T-helper 2 cell treated with Interferon-gamma antibody and Interleukin-4, amounts not matched to agents 5 μg/mL and 100 μg/mL, for 36 hours (primary cell): ENCODE measurements at regions not wholly inside any gene's neighbourhood (a gene's known extent, or its start where the extent isn't known, plus 50 kb on each side); places are given as distances from the start of the nearest gene placed in this dataset.

ENCODE experiments used
- DNase-seq: peaks from one replicate; pipeline ENCODE4 v3.0.0; 2021; ENCODE audit warnings: low spot score
- H3K27ac Mint-ChIP-seq: one replicate; pipeline ENCODE4 v1.8.0; 2021; ENCODE audit warnings: mild to moderate bottlenecking, mixed read lengths
- H3K27me3 Mint-ChIP-seq: one replicate; pipeline ENCODE4 v1.8.0; 2021; ENCODE audit warnings: low read depth, mixed read lengths
- H3K36me3 Mint-ChIP-seq: one replicate; pipeline ENCODE4 v1.8.0; 2021; ENCODE audit warnings: low read depth, mixed read lengths
- H3K4me1 Mint-ChIP-seq: one replicate; pipeline ENCODE4 v1.8.0; 2021; ENCODE audit warnings: low read depth, mixed read lengths
- H3K4me3 Mint-ChIP-seq: one replicate; pipeline ENCODE4 v1.8.0; 2022; ENCODE audit warnings: mild to moderate bottlenecking, moderate library complexity, mixed read lengths
- H3K9me3 Mint-ChIP-seq: one replicate; pipeline ENCODE4 v1.8.0; 2021; ENCODE audit warnings: mixed read lengths

- Mint-ChIP-seq H3K27me3 (no peaks in the 10 kb centered on the region), H3K9me3 (peaks cover 20% of the 10 kb centered on the region), H3K4me3 (no peak overlapping the region), H3K36me3 (no peaks in the 10 kb centered on the region), H3K27ac (no peak overlapping the region), H3K4me1 (no peaks in the 10 kb centered on the region)
- no peak for DNase-seq
These were observed 843.9 kb upstream of the TMEM132C start for GRCh38 chr12:127422935-127423566.

- no peaks in the 10 kb centered on the region for H3K27me3 Mint-ChIP-seq
These were observed 841.5 kb upstream of the TMEM132C start for GRCh38 chr12:127425474-127425873.

GRCh38 chr12:127428420-127428819 is 838.5 kb upstream of the TMEM132C start:
- no peaks in the 10 kb centered on the region for H3K27me3 Mint-ChIP-seq
- no peaks in the 10 kb centered on the region for H3K4me1 Mint-ChIP-seq
- no peaks in the 10 kb centered on the region for H3K36me3 Mint-ChIP-seq
- no peak for DNase-seq
- no peak overlapping the region for H3K27ac Mint-ChIP-seq
- peaks cover 6% of the 10 kb centered on the region for H3K9me3 Mint-ChIP-seq
- H3K4me3 Mint-ChIP-seq = no peak overlapping the region

More at GRCh38 chr12:127425474-127425873, 841.5 kb upstream of the TMEM132C start:
- DNase-seq = no peak
- Mint-ChIP-seq H3K4me1 (no peaks in the 10 kb centered on the region), H3K9me3 (peaks cover 13% of the 10 kb centered on the region), H3K4me3 (no peak overlapping the region), H3K27ac (no peak overlapping the region), H3K36me3 (no peaks in the 10 kb centered on the region)

GRCh38 chr12:127429551-127430285 is 837.3 kb upstream of the TMEM132C start:
- Mint-ChIP-seq H3K36me3 (no peaks in the 10 kb centered on the region), H3K27ac (no peak overlapping the region), H3K27me3 (no peaks in the 10 kb centered on the region), H3K4me1 (no peaks in the 10 kb centered on the region), H3K4me3 (no peak overlapping the region), H3K9me3 (peaks cover 6% of the 10 kb centered on the region)
- DNase-seq = no peak

GRCh38 chr12:127430401-127430800 is 836.6 kb upstream of the TMEM132C start:
- Mint-ChIP-seq H3K4me1 (no peaks in the 10 kb centered on the region), H3K27ac (no peak overlapping the region), H3K27me3 (no peaks in the 10 kb centered on the region), H3K36me3 (no peaks in the 10 kb centered on the region), H3K4me3 (no peak overlapping the region), H3K9me3 (peaks cover 3% of the 10 kb centered on the region)
- DNase-seq = no peak

GRCh38 chr12:127431177-127431576 is 835.8 kb upstream of the TMEM132C start:
- no peak for DNase-seq
- H3K4me3 Mint-ChIP-seq = no peak overlapping the region
- no peaks in the 10 kb centered on the region for H3K36me3 Mint-ChIP-seq
- no peak overlapping the region for H3K27ac Mint-ChIP-seq
- peaks cover 3% of the 10 kb centered on the region for H3K9me3 Mint-ChIP-seq
- H3K27me3 Mint-ChIP-seq = no peaks in the 10 kb centered on the region
- H3K4me1 Mint-ChIP-seq = no peaks in the 10 kb centered on the region

- no peak for DNase-seq
- H3K9me3 Mint-ChIP-seq = peaks cover 3% of the 10 kb centered on the region
- H3K4me1 Mint-ChIP-seq = no peaks in the 10 kb centered on the region
- no peak overlapping the region for H3K4me3 Mint-ChIP-seq
- no peak overlapping the region for H3K27ac Mint-ChIP-seq
- no peaks in the 10 kb centered on the region for H3K36me3 Mint-ChIP-seq
- no peaks in the 10 kb centered on the region for H3K27me3 Mint-ChIP-seq
These were observed 835.4 kb upstream of the TMEM132C start for GRCh38 chr12:127431594-127431993.

- Mint-ChIP-seq H3K27ac (no peak overlapping the region), H3K27me3 (no peaks in the 10 kb centered on the region), H3K9me3 (peaks cover 18% of the 10 kb centered on the region), H3K4me3 (no peak overlapping the region), H3K36me3 (no peaks in the 10 kb centered on the region), H3K4me1 (no peaks in the 10 kb centered on the region)
- no peak for DNase-seq
These were observed 831.5 kb upstream of the TMEM132C start for GRCh38 chr12:127435439-127435838.

GRCh38 chr12:127438512-127439244 is 828.3 kb upstream of the TMEM132C start:
- peaks cover 29% of the 10 kb centered on the region for H3K9me3 Mint-ChIP-seq
- DNase-seq = no peak
- H3K36me3 Mint-ChIP-seq = no peaks in the 10 kb centered on the region
- no peak overlapping the region for H3K4me3 Mint-ChIP-seq
- no peaks in the 10 kb centered on the region for H3K4me1 Mint-ChIP-seq
- no peaks in the 10 kb centered on the region for H3K27me3 Mint-ChIP-seq
- no peak overlapping the region for H3K27ac Mint-ChIP-seq

- no peak for DNase-seq
- Mint-ChIP-seq H3K27me3 (no peaks in the 10 kb centered on the region), H3K4me3 (no peak overlapping the region), H3K4me1 (no peaks in the 10 kb centered on the region), H3K9me3 (peaks cover 11% of the 10 kb centered on the region), H3K27ac (no peak overlapping the region), H3K36me3 (no peaks in the 10 kb centered on the region)
These were observed 821.3 kb upstream of the TMEM132C start for GRCh38 chr12:127445581-127446139.

- H3K4me3 Mint-ChIP-seq = no peak overlapping the region
- no peaks in the 10 kb centered on the region for H3K4me1 Mint-ChIP-seq
- H3K9me3 Mint-ChIP-seq = no peaks in the 10 kb centered on the region
- H3K27me3 Mint-ChIP-seq = peaks cover 6% of the 10 kb centered on the region
- no peak overlapping the region for H3K27ac Mint-ChIP-seq
- DNase-seq = no peak
- no peaks in the 10 kb centered on the region for H3K36me3 Mint-ChIP-seq
These were observed 818.1 kb upstream of the TMEM132C start for GRCh38 chr12:127448906-127449305.

GRCh38 chr12:127450826-127451225 is 816.1 kb upstream of the TMEM132C start:
- H3K9me3 Mint-ChIP-seq = no peaks in the 10 kb centered on the region
- no peak for DNase-seq

GRCh38 chr12:127455347-127456265 is 811.4 kb upstream of the TMEM132C start:
- H3K27ac Mint-ChIP-seq = no peak overlapping the region
- H3K4me3 Mint-ChIP-seq = no peak overlapping the region
- DNase-seq = no peak
- peaks cover 27% of the 10 kb centered on the region for H3K27me3 Mint-ChIP-seq
- no peaks in the 10 kb centered on the region for H3K4me1 Mint-ChIP-seq
- H3K9me3 Mint-ChIP-seq = no peaks in the 10 kb centered on the region
- H3K36me3 Mint-ChIP-seq = no peaks in the 10 kb centered on the region

More at GRCh38 chr12:127450826-127451225, 816.1 kb upstream of the TMEM132C start:
- Mint-ChIP-seq H3K4me1 (no peaks in the 10 kb centered on the region), H3K36me3 (no peaks in the 10 kb centered on the region), H3K27me3 (peaks cover 16% of the 10 kb centered on the region), H3K27ac (no peak overlapping the region), H3K4me3 (no peak overlapping the region)
